ENCODE measurements at regions not wholly inside any gene's neighbourhood (a gene's known extent, or its start where the extent isn't known, plus 50 kb on each side); places are given as distances from the start of the nearest gene placed in this dataset.

DNA sequence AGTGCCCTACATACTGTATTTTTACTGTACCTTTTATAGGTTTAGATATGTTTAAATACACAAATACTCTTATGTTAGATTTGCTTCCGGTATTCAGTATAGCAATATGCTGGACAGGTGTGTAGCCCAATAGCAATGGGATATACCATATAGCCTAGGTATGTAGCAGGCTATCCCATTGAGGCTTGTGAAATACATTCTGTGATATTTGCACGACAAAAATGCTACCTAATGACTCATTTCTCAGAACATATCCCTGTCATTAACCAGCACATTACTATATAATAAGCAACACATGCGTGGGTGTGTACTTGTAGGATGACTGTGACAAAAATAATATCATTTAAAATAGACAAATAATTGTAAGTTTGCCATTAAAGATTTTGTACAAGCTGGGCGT lies 208.8 kb downstream of the MRPS30 start:
- TF ChIP-seq POLR2A (IDR thresholded peaks at IDR 0.05; ENCODE audit: low read length) (no peak), CHD2 (IDR thresholded peaks at IDR 0.05; ENCODE audit: low read length, partially characterized antibody) (no peak), CEBPB (IDR thresholded peaks at IDR 0.05) (no peak), MAX (IDR thresholded peaks at IDR 0.05) (no peak), MAFK (IDR thresholded peaks at IDR 0.05; ENCODE audit: partially characterized antibody) (no peak), CHD4 (IDR thresholded peaks at IDR 0.05; ENCODE audit: borderline replicate concordance) (no peak), RCOR1 (IDR thresholded peaks at IDR 0.05; ENCODE audit: low read depth, low read length) (no peak), BHLHE40 (IDR thresholded peaks at IDR 0.05; ENCODE audit: low read depth, low read length) (no peak), RFX5 (IDR thresholded peaks at IDR 0.05) (no peak)
